ENCODE measurements at regions not wholly inside any gene's neighbourhood (a gene's known extent, or its start where the extent isn't known, plus 50 kb on each side); places are given as distances from the start of the nearest gene placed in this dataset.
"Not testable (repeated sequence)": the region's sequence is repeated elsewhere in the genome, so short reads cannot be mapped to it uniquely, and the experiment has no call there.

DNA sequence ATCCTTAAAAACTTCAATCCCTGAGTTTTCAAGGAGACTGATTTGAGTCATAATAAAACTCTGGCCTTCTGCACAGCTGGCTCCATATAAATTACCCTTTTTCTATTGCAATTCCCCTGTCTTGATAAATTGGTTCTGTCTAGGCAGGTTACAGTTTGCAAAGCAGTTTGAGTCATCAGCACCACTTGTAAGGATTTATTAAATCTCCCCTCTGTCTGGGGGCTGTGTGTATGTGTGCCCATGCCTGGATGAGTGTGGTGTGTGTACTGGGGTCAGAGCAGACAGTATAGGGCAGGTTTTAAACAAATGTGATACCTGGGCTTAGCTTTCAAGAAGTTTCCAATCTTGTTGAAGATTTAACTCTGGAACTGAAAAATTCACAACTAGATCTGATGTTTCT, 228.6 kb downstream of the FNDC1 start:
- DNase-seq = no peak

DNA sequence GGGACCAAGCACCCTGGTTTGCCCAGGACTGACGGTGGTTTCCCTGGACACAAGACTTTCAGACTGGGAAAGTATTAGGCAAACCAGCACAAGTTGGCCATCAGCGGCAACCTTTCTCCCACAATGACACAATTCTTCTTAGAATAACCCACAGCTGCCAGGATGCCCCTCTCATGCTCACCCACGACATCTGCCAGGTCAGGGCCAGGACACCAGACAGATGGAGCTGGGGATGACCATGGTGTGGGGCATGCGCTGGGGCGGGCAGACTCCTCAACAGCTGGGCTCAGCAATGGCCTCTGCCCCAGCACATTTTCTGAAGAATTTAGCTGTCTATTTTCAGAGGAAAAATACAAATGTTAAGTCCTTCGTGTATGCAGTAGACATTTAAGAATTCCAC, 226.4 kb downstream of the FNDC1 start:
- DNase-seq = no peak

DNA sequence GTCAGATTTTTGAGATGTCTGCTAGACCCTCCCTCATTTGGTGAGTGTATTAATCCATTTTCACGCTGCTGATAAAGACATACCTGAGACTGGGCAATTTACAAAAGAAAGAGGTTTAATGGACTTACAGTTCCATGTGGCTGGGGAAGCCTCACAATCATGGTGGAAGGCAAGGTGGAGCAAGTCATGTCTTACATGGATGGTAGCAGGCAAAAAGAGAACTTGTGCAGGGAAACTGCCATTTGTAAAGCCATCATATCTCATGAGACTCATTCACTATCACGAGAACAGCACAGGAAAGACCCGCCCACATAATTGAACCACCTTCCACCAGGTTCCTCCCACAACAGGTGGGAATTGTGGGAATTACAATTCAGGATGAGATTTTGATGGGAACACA, 223.5 kb downstream of the FNDC1 start:
- not testable (repeated sequence) for DNase-seq

DNA sequence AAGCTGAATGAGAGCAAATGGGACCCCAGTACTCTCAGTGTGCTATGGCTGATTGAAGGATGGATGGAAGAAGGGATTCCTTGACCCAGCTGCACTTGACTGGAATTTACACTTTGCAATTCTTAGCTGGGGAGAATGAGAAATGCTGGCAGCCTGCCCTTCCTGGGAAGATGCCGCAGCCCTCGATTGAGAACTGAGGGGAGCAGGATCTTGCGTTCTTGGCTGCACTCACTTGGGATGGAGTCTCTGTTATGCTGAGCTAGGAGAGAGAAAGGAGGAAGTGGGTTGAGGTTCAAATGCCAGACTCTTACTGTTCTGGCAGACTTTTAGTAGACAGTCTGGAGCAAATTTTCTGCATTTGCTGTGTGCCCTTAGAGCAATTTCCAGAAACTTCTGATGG, 221.2 kb downstream of the FNDC1 start:
- DNase-seq = no peak

DNA sequence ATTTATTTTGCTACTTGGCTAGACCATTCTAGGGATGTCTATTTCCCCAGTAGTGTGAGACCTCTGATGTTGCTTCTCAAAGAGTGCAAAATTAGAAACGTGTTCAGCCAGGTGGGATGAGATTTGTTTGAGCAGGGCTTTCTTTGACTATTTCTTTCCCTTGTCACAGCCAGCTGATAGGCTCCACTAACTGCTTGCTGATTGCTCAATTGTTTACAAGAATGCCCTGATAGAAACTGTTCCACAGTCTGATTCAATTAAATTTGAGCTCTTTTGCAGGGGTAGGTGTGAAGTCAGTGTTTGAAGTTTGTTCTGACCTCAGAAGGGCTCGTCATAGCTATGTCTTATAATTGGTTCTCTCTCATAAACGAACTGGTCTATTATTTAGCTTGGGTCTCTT, 220.5 kb downstream of the FNDC1 start:
- DNase-seq = no peak

DNA sequence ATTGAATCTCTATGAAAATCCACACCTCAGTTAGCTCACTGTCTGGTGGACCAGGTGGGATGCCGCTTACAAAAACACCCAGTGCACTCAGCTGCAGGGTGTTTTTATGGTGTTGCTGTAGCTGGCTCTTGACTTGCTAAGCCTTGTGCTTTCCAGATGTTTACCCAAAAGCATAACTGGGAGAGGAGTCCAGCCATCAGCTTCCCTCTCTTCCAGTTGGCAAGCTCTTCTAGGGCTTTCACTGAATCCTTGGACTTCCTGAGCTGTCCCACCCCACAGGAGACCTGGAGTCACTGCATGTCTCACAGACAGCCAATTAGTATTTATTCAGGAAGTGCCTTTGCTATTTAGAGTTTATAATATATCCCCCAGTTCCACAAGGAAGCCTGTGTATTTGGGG, 210.9 kb downstream of the FNDC1 start:
- no peak for DNase-seq

DNA sequence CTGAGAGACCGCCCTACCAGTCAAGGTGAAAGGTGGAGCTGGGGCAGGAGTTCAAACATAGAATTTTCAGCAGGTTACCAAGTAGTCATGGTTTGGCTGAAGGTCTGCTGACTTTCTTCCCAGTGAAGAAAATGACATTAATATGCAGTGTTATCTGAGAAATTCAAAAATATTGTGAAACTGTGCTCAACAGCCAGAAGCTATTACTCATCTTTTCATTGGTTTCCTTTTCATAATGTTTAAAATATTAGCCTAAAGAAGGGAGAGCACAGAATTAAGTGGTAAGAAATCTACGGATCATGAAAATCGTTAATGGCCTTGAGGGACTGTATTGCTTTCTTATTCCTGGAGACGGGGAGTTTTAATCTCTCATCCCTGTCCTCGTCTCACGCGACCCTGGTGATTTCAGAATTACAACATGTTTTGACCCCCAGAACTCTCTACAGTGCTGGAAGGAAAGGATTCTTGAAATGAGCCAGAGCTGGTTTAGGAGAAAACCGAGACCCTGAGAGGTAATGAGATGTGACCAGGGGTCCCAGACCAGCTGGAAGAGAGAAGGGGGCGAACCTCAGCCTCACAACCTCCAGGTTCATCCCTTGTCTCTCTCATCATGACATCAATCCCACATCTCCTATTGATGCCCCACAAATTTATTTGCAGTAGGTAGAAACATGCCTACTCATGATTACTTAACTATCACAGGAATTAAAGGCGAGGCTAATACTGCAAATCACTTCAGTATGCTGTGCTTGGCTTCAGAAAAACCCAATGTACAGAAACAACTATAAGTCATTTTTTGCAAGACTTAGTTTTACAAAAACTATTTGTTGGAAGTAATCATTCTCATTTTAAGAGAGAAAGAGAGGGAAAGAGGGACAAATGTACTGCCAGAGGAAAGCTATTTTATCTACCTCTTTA, 209.5 kb downstream of the FNDC1 start:
- no peak for DNase-seq

DNA sequence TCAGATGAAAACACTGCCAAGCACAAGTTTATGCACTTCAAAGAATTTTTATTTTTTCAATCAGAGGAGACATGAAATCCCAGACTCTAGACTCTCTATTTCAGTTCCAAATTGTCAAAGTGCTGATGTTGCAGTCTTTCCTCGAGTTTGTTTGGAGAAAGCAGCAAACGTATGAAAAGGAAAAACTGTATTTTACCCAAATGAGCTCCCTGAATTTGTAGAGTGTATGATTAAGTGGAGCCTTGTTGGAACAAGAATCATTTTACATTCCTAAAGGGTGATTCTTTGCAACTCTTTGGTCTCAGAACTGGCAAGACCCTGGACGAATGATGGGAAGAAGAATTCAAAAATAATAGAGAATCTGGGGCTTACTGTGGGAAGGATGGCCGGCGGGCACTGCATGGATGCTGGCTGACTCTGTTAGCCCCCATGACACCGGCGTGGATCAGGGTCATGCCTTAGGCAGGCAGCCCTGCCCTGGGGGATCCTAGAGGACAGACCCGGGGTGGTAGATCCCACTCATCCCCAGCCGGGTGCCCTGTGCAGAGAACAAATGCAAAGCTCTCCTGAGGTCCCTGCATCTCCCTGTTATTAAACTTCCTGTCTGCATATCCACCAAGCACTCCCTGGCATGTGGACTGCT, 207.4 kb downstream of the FNDC1 start:
- DNase-seq = no peak

DNA sequence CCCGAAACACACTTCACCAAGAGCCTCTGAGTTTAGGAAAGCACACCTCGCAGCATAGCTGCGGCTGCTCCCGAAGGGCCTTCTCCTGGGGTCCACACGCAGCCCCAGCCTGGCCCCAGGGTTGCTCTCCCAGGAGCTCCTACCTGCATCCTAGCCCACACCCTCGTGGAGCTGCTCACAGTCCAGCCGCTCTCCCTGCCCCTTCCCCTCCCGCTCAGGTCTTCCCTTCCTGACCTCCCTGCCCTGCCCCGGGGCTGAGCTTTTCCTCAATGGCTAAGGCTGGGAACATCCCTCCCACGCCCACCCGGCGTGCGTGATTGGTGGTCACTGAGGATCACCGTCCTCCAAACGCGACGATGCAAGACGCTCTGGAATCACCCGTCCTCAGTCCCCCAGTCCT, 205.8 kb downstream of the FNDC1 start:
- no peak for DNase-seq

DNA sequence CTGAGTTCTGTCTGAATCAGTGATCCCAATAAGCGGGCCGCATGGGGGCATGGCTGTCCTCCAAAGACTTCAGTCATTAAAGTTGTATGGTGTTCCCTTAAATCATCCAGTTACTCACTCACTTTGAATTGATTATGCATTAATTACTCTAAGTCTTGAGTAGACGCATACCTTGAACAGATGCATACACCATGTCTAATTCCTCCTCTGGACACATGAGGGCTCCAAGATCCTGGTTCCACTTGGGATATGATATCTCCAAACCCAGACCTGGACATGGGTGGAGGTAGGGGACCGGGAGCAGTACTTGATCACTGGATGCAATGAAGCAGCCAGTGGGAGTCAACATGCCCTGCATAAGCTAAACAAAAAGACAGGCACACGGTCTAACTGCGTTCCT, 204.5 kb downstream of the FNDC1 start:
- DNase-seq = no peak

DNA sequence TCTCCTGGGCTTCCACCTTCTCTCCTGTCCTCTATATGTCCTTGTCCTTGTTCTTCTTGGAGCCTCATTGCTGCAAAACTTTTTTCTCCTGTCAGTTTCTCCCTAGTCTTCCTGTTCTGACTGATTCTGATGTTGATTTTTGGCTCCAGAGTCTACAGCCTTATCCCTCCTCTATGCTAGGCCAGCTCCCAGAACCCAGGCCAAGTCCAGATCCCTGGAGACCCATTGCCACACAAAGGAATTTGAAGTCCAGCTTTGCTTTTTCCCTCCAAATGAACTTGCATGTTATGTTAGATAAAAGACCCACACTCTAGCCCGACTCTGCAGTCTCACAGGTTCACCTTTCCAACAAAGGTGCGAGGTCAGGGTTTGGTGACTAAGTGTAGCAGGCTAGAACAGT, 203.1 kb downstream of the FNDC1 start:
- DNase-seq = no peak

DNA sequence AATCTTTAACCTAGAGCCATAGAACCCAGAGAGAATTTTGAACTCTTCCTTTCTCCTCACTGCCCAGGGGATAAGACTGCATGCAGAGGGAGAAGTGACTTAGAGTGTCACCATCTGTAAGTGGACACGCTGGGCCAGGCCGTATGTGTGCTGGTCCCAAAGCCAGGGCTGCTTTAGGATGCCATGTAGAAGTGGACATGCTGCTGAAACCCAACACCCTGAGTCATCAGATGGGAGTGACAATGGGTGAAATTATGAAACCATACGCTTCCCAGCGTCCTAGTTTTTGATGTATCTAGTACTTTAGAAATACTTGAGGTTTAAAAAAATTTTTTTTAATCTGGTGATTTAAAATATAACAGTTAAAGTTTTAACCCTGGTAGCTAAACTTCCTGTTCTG, 191.1 kb downstream of the FNDC1 start:
- no peak for DNase-seq

DNA sequence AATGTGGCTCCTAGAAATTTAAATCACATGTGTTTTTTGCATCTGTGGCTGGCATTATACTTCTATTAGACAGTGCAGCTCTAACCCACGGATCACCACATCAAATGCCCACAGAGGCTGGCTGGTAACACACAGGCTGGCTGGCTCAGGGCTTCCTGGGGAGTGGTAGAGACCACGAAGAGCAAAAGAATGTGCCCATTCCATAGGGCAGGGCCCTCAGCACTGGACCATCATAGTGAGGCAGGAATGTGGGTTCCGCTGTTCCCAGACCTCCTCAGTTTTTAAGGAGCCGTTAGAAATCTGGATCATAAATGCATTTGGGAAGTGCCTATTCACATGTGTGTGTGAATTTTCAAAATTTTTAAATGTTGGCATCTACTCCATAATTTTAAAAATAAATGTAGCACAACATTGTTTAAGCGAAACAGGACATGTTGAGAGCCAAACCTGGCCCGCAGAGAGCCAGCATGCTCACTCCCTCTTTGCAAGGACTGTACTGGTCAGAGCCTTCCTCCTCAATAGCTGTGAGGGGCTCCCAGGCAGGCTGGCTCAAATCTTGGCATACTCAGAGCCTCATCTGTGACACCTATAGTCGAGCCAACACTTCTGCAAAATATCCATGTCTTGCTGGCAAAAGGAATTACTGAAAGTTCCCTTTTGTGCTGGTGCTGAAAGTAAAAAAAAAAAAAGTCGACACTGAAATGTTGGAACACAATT, 190.5 kb downstream of the FNDC1 start:
- DNase-seq = no peak

DNA sequence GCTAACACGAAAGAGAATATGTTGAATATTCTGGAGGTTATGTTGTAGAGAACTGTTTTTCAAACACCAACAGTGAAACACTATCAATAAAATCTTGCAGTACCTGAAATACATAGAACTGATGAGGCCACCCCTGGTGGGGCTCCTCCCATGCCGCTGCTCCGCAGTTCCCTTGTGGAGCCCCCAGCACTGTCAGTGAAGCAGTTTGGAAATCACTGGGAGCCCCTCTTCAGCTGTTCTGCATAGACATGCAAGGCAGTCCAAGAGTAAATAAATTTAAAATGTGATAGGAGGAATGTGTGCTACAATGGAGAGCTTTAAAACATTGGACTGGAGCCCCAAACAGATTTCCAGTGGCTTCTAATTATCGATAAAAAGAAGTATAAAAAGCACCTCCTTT, 189.4 kb downstream of the FNDC1 start:
- DNase-seq = no peak

DNA sequence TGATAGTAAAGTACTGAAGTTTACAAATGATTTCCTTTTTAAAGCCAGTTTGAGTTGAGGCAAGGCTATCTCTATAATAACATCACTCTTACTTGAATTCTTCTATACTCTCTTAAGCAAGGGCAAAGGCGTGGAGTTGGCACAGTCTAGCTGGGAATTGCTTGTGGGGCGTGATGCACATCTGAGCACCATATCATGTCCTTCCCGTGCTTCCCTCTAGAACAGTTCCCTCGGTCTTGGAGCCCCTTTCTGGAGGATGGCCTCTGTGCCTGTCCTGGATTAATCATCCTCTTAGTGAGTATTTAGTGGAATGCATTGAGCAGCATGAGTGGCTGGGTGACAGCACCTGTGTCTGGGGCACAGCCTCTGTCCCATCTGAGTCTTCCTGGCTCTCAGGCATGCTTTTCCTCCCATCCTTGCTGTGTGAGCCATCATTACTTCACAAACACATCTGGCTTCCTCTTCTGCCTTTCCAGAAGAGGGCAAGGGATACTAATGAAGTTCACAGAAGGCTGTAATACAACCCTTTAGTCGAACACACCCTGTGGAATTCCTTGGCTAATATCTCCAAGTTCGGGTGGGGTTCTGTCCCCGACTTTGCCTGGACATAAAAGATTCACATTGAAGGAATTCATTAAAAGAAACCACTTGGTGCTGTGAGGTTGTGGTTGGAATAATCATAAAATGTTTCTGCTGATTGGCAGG, 188.2 kb downstream of the FNDC1 start:
- no peak for DNase-seq

DNA sequence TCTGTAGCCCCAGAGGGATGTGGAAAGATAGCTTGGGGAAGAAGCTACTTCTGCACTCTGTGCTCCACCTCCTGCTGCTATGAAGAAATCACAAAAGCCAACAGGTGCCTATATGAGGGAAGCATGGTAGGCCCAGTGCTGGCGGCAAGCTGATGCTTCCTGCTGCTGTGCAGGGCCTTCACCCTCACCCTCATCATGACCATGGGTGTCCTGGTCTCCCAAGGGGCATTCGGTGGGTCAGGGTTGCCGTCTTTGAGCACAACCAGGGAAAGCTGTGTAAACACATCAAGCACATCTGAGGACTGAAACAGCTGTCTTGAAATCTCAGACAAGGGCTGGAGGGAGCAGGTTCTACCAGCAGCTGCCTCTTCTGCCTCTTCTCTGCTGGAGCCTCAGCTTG, 184.0 kb downstream of the FNDC1 start:
- no peak for DNase-seq

DNA sequence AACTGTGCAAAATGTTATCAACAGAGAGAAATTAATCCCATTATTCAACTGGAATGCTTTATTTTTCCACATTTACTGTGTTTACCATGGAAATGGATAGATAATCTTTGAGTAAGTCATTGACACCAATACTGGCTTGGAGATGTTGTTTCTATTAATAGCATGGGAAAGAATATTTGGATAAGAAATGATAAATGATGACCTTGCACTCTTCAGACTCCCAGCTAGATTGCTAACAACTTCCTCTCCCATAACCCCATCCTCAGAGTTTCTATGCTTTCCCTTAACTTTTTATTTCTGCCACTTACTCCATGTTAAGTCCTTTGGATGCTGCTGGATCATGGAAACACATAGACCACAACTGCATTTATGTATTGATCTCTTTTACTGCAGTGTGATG, 182.5 kb downstream of the FNDC1 start:
- no peak for DNase-seq

DNA sequence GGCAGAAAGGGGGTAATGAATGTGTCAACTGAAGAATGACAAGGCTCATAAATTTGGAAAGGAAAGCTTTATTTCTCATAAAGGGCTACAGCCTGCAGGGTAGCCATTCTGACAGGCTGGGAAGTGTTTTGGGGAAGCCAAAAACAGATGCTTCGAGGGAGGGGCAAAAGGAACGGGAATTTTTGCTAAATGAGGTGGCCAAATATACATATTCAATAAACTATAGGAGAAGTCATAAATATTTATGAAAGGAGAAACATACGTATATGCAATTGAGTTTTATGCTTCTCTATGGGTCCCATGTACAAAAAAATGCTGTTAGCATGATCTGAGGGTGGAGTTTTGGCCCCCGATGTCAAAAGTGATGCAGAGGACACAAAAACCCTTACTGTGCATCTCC, 180.7 kb downstream of the FNDC1 start:
- no peak for DNase-seq

DNA sequence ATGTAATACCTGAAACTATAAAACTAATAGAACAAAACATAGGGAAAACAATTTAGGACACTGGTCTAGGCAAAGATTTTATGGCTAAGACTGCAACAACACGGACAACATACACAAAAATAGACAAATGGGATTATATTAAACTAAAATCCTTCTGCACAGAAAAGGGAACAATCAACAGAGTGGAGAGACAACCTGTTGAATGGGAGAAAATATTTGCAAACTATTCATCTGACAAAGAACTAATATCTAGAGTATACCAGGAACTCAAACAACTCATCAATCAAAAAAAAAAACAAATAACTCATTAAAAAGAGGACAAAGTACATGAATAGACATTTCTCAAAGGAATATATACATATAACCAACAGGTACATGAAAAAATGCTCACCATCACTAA, 174.5 kb downstream of the FNDC1 start:
- no peak for DNase-seq

DNA sequence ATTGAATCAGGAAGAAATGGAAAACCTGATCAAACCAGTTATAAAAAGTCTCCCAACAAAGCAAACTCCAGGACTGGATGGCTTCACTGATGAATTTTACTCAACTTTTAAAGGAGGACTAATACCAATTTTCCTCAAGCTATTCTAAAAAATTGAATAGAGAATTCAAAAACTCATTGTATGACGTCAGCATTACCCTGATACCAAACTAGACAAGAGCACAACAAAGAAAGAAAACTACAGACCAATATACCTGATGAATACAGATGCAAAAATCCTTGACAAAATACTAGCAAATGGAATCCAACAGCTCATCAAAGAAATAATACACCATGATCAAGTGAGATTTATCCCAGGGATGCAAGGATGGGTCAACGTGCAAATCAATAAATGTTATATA, 172.9 kb downstream of the FNDC1 start:
- DNase-seq = no peak

DNA sequence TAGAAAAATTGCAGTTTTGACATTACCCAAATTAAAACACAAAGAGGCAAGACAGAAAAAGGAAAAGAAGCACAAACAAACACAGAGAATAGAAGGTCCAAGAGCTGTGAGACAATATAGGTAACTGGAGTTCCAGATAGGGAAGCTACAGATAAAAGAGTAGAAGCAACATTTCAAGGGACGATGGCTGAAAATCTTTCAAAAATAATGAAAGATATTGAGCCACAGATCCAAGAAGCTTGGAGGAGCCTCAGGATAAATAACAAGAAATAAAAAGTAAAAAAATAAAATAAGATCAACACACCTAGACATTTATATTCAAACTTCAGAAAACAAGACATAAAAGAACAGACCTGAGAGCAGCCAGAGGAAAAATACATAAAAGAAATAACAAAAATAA, 164.9 kb downstream of the FNDC1 start:
- DNase-seq = no peak

DNA sequence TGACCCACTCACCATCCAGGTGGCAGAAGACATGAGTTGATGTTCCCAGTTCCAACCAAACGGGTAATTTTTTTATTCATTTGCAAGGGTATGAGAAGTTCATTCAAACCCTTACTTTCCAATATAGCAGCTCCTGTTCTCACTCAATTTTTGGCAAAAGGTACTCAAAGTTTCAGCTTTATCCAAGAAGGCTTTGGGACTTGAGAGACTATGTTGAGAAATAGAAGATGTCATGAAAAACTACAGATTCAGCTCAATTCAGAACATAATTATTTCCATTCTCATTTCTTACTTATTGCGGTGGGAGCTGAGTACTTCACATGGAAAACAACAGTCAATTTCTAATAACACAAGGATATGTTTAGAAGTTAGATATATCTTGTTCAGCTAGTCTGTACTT, 162.3 kb downstream of the FNDC1 start:
- no peak for DNase-seq

DNA sequence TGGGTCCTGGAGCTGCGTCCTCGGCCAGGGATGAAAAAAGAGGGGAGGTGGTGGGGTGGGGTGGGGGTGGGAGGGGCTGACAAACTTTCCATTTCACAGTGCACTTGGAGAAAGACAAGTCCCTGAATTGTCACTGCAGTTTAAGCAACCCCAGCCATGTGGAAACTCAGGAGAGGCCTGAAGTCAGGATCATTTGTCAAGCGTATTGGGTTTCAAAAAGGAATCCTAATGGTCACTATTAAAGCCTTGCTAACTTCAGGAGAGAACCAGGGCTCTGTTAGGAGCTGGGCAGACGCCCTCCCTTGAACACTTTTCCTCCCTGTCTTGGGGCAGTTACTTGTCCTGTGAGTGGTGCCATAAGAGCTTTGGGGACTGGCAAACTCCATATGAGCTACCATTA, 159.9 kb downstream of the FNDC1 start:
- no peak for DNase-seq
